Peyer's patch (tissue), 4 donors: ENCODE measurements at regions not wholly inside any gene's neighbourhood (a gene's known extent, or its start where the extent isn't known, plus 50 kb on each side); places are given as distances from the start of the nearest gene placed in this dataset.

Source experiments
- CTCF ChIP-seq, 6 experiments: fragments of 450-650 bp in 4 of 6; fragments of 200-600 bp in 2 of 6; sonication (generic) in 1 of 6; IDR thresholded peaks; one replicate each; pipeline ENCODE4 v1.5.1; 2017 to 2019; ENCODE audit warnings: antibody characterized with exemption in 6 of 6, mild to moderate bottlenecking in 3 of 6, moderate library complexity in 1 of 6
- POLR2A ChIP-seq, 2 donors: fragments of 450-650 bp; IDR thresholded peaks; one replicate each; pipeline ENCODE4 v1.5.1; 2017; ENCODE audit warnings: antibody characterized with exemption in 2 of 2, mild to moderate bottlenecking in 2 of 2, moderate library complexity in 2 of 2

GRCh38 chr6:67974931-67975330 is 660.2 kb upstream of the ADGRB3 start:
- no peak for TF ChIP-seq CTCF (IDR thresholded peaks at IDR 0.05)
- TF ChIP-seq POLR2A (IDR thresholded peaks at IDR 0.05), result no peak
